NCI-H2171 treated with DMSO at 0.1 percent for 48 hours (cell line): ENCODE measurements at regions not wholly inside any gene's neighbourhood (a gene's known extent, or its start where the extent isn't known, plus 50 kb on each side); places are given as distances from the start of the nearest gene placed in this dataset.
A peak's percentile ranks its signal among the peaks of the same experiment; 100 is the strongest.

Experiments used
- DNase-seq: peaks from one replicate; lab custom pipeline; 2025; lab: John Stamatoyannopoulos, UW

- DNase-seq = no peak
Measured at GRCh38 chr3:21138085-21138484, 612.9 kb downstream of the ZNF385D start.

GRCh38 chr3:21132896-21133295, 618.1 kb downstream of the ZNF385D start:
- DNase-seq = no peak

- DNase-seq = no peak
Measured at GRCh38 chr3:21120826-21121225, 630.2 kb downstream of the ZNF385D start.

- DNase-seq = no peak
Measured at GRCh38 chr3:21117370-21117769, 633.6 kb downstream of the ZNF385D start.

GRCh38 chr3:21109056-21109455, 642.0 kb downstream of the ZNF385D start:
- no peak for DNase-seq

GRCh38 chr3:21105784-21106183, 645.2 kb downstream of the ZNF385D start:
- no peak for DNase-seq

GRCh38 chr3:21100656-21101359, 650.2 kb downstream of the ZNF385D start:
- no peak for DNase-seq

- DNase-seq = no peak
Measured at GRCh38 chr3:21094686-21095085, 656.3 kb downstream of the ZNF385D start.

GRCh38 chr3:21073561-21073960, 677.4 kb downstream of the ZNF385D start:
- no peak for DNase-seq

GRCh38 chr3:21067031-21067813, 683.8 kb downstream of the ZNF385D start:
- DNase-seq = no peak

GRCh38 chr3:21062831-21063294, 688.1 kb downstream of the ZNF385D start:
- no peak for DNase-seq

- no peak for DNase-seq
Measured at GRCh38 chr3:21059404-21059803, 691.6 kb downstream of the ZNF385D start.

GRCh38 chr3:21056293-21056692, 694.7 kb downstream of the ZNF385D start:
- DNase-seq = no peak

GRCh38 chr3:21055015-21055414, 696.0 kb downstream of the ZNF385D start:
- DNase-seq = no peak

GRCh38 chr3:21054064-21054463, 696.9 kb downstream of the ZNF385D start:
- DNase-seq = no peak

- no peak for DNase-seq
Measured at GRCh38 chr3:21049334-21050062, 701.5 kb downstream of the ZNF385D start.

- no peak for DNase-seq
Measured at GRCh38 chr3:21043139-21043538, 707.9 kb downstream of the ZNF385D start.

GRCh38 chr3:21042184-21042583, 708.8 kb downstream of the ZNF385D start:
- DNase-seq = no peak

- no peak for DNase-seq
Measured at GRCh38 chr3:21041621-21042020, 709.4 kb downstream of the ZNF385D start.

- no peak for DNase-seq
Measured at GRCh38 chr3:21036888-21037287, 714.1 kb downstream of the ZNF385D start.

- DNase-seq = no peak
Measured at GRCh38 chr3:21028412-21028811, 722.6 kb downstream of the ZNF385D start.

- no peak for DNase-seq
Measured at GRCh38 chr3:21024563-21024962, 726.4 kb downstream of the ZNF385D start.

- DNase-seq = peak; percentile 9
Measured at GRCh38 chr3:21020681-21021080, 730.3 kb downstream of the ZNF385D start.
